ENCODE measurements at regions not wholly inside any gene's neighbourhood (a gene's known extent, or its start where the extent isn't known, plus 50 kb on each side); places are given as distances from the start of the nearest gene placed in this dataset.

DNA sequence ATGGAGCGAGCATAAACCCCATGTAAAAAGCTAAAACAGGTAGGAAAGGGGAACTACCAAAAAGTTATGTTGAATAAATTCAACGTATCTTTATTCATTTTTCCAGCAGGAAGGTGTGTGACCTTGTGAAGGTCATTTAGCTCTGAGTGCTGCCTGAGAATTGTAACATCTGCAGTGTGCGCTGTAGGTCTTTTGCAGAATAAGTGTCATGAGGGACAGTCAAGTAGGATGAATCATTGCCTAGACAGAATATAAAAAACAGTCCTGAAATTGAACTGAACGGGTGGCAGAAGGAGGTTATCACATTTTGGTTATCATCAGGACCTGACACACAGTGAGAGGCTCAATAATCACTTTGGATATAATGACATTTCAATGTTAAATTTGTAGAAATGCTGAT, 334.8 kb upstream of the NOVA1 start:
- no peak for ATAC-seq

DNA sequence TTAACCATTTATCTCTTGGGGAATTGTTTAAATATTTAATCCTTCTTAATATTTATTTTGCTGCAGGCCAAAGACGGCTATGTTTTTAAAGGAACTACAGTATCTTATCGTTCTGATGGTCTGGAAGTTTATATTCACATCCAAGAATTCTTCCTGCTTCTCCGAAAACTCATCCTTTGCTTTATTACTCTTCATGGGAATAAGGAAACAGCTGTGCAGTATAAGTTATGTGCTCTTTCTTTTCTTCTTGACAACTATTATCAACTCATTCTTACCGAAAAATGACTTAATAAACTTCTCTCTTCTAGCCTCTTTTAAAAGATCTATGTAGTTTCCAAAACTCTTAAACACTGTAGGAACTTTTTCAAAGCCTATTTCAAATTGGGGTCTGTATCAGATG, 335.6 kb upstream of the NOVA1 start:
- no peak for ATAC-seq

DNA sequence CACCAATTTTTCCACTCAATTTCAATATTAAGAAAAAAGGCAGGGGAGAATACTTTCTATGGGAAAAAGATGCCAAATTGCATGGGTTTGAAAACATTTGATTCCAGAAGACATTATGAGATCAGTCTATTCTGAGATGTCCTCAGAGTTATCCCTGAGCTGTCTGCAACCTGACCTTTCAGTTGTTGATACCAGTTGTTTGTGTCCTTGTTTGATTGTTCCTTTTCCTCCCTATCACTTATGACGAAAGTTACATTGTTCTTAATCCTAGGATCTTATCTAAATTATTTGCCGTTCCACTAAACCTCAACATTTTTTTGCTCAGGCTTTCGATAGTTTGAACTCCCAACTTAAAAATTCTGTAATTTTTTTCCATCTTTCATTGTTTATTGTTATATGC, 336.3 kb upstream of the NOVA1 start:
- ATAC-seq: no peak

DNA sequence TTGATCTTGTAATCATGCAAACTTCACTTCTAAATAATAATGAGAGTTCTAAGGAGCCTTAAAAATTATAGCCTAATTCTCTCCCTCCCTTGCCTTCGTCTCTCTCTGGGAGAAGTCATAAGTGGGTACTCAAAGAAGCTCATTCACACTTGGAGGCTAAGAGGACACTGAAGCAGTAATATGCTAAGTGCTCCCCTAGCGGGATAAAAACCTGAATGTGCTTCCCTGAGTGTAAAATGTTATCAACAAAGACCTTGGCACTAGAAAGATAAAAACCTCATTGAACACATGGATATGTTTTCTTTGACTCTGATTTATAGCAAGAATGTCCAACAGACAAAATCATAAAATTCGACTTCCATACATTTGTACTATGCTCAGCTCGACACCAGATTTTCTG, 337.9 kb upstream of the NOVA1 start:
- ATAC-seq: no peak

DNA sequence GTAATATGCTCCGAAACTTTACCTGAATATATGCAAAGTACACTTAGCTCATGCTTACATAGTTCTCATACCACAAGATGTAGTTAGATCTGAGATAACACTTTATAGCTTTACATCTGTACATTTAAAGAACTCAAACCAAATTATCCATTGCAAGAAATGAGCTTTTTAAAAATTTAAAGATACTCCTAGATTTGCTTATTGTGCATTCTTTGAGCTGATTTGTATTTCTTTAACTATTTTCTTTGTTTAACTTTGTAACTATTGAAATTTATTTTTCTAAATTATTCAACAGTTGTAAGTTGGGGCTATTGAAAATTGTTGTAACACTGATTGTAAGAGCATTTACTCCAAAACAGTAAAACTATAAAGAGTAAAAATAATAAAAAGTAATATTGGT, 340.2 kb upstream of the NOVA1 start:
- no peak for ATAC-seq

DNA sequence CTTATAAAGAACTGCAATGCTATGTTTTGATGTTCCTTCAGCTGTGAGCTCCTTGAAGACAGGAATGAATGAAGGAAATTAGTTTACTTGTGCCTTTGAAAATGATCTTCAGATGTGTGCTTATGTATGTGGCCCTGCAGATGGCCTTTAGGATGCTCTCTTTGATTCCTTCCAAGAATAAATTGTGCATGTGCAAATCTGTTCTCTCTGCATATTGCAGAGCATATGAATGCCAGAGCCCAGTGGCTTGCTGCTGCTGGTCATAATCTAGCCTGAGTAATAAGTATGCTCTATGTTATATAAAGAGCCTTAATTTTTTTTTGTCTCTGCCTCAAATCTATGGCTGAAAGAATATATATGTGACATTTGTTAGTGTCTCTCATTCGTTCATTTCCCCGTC, 341.9 kb upstream of the NOVA1 start:
- ATAC-seq: no peak

DNA sequence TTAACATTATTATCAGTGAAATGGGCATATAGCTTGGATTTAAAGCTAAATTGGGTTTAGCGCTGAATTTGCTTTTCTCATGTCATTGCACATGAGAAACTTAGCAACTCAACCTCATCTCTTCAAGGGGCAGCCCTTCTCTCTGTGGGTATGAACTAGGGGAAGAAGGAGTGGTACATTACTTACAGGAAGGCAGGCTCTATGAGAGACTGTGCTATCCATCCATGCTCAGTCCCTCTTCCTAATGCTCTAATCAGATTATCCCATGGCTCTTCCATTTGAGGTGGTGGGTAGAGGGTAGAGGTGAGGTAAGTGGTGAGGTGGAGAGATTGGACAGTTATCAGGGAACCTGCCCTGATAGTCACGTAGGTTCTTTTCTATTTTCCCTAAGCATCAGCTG, 343.7 kb upstream of the NOVA1 start:
- no peak for ATAC-seq

DNA sequence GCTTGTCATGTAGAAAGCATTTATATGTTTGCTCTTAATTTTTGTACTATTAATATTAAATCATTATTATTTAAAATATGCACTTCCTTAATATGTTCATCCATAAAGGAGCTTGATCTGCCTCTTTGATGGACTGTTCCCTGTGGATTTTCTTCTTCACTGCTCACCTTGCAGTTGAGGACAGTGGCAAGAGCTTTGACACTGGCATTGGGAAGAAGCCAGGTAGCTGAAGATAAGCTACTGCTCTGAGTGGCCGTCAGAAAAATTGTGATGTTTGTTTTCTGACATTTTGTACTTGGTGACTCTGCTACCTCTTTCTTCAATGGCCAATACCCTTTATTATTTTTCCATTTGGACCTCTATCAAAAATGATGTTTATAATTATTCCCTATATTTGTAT, 349.4 kb upstream of the NOVA1 start:
- ATAC-seq: no peak

DNA sequence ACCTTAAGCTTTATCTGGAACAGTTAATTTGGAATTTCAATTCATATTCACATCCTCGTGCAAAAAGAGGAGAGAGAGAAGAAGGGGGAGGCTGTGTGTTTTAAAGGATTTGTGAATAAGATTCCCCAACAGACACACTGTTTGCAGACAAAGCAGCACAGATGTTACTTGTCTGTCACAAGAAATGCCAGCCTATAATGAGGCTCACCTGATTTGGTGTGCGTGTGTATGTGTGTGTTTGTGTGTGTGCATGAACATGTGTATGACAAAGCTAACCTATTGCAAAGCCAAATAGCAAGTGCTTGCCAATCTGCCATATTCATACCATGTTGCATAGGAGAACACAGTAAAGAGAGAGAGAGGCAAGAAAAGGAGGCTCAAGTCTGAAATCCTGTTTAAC, 361.6 kb upstream of the NOVA1 start:
- no peak for ATAC-seq

DNA sequence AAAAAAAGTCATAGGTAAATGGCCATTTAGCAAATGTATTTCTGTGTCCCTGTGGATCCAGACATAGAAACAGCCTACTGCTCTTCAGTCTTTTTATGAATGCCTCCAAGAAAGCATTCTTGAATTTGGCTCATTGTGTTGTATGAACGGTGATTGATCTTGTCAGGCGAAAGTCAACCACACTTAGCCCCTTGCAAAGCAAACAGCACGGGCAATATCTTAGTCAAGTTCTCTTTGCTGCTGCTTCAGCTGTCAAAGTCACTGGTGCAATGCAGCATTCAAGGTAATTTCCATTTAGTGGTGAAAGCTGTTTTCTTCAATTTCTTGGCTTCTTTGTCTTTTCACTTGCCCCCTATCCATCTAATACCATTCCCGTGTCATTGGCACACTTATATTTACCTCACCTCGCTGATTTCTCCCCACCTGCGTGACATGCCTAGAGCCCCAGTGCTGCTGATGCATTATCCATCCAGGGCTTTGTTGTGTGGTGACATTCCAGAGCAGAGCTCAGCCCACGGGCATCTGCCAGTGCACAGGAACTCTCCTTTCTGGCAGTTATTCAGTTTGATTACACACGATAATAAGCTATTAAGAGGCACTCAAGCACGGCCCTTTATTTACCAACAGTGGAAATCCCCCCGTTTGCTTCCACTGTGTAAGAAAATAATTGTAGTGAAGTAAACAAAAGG, 362.3 kb upstream of the NOVA1 start:
- ATAC-seq: no peak

DNA sequence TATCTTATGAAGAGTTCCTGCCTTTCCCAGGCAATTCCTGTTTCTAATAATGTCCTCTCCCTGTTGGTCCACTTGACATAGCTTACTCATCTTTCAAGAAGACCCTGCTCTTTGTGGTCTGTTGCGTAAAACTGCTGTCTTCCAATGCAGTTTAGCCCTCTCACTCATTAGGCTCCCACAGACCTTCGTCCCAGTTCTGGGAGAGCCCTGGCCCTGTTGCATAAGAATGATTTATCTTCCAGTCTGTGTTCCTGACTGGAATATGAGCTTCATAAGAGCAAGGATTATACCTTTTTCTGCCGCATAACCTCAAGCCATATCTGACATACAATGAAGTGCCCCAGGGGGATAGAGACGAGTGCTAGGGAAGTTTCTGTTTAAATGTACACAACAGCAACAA, 365.9 kb upstream of the NOVA1 start:
- no peak for ATAC-seq

DNA sequence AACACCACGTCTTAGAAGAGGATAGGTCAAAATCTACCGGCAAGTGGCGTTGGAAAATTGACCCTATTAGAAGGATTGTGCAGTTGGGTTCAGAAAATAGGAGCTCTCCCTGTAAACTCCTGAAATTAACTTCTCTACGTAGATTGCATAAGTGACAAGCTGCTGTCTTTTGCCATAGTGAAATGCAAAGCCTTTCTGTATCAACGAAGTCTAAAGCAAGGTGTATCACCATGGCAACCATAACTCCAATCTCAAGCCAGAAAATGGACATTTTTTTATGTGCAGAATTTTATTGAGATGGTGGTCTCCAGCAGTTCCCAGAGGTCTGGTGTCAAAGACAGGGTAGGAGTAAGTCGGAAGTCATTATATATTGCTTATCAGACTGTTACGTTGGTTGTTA, 367.7 kb upstream of the NOVA1 start:
- ATAC-seq: no peak

DNA sequence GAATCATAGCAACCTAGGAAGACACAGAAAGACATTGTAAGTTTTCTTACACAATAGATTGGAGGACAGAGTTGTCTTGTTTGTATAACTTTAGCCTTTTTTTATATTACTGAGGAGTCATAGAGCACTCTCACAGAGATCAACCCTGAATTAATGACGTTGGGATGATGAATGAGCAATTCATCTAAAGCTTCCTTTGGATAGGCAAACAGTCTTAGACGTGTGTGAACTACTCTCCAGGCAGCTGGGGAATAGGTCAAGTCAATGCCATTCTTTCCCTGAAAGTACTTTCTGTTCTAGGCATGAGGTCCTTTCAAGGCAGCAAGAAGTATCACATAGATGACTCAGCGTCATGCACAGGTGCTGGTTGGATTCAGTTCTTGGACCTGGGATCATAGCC, 369.1 kb upstream of the NOVA1 start:
- ATAC-seq: peak; percentile 97

DNA sequence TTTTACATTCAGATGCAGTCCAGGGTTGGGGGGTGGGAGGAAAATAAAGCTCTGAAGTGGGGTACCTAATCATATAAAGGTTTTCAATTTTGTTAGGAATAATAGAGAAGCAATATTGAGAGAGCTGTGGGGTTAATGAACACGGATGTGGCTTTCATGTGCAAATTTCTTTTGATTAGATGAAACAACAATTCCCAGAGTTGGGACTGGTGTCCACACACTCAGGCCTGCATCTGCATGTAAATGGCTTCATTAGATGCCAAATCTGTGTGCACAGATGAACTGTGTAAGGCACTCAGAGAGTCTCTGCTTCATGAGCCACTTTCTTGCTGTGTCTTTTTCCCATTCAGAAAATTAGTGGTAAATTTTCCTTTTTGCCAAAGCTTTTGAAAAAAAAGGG, 377.1 kb upstream of the NOVA1 start:
- ATAC-seq: no peak

DNA sequence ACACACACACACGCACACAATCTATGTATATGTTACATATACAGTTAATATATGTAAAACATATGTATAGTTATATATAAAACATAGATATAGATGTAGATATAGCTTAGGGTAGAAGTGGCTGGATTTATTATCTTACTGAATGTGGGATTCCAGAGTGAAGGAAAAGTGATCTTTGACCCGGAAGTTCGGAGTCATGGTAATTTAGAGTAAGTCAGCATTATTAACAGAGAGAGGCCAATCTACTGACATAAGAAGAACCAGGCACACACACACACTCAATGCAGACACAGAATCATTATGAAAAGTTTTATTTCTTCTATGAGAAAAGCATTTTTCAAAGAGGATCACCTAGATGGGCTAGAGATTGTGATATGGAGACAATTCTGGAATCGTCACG, 384.2 kb upstream of the NOVA1 start:
- no peak for ATAC-seq

DNA sequence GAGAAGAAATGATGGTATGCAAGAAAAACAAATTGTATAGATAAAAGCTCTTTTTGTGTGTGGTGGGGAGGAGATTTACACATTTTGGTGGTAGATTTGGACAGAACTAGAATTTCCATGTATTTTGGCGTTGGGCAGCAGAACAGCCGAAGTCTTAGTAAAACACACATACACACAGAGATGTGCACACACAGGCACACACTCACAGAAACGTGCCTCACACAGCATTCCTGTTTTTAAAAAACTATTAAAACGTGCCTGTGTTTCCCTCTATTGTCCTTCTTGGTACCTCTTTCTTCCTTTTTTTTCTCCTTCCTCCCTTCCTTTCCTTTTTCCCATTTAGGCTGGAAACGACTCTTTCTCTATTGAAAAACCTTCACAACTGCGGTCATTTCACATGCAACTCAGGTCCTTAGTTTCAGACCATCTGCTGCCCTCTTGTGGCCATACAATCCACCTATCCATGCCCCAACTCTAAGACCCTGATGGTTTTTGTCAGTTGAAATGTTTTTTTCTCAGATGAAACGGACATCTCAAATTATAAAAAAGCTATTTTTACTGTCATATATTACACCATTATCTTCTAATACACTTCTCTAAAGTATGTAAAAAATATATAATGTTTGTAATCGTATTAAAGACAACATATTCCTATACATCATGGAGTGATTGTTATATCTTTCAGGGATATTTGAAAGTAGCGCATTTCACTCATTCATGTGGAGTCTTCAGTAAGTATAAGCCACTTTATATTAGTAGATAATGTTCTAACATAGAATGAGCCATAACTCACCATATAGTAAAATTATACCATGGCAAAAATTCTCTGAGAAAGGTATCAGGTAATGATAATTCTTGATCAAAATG, 386.7 kb upstream of the NOVA1 start:
- ATAC-seq: peak; percentile 42

DNA sequence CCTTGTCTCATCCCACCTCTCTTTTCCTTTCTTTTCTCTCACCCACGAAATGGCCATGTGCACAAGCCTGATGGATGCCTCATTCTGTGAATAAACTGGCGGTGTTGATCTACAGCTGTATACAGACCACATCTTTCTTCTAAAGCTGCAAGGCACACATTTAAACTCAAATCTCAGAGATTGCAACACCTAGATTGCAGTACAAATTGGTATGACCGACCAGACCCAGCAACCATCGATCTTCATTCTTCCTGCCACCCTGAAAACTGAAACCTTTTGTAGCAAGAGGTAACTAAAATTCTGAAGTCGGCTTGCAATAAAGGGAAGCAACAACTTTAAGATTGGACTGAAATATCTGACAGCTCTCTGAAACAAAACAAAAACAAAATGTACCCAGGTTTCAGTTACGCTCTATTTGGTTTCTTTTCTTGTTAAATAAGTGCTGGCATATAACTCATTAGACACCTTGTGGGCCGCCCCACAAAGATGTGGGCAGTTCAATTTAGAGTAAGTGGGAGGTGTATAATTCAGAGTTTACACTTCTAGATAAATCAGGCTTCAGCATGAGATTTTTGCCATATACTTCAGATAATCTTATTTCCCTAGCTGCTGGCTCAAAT, 390.0 kb upstream of the NOVA1 start:
- ATAC-seq: no peak

DNA sequence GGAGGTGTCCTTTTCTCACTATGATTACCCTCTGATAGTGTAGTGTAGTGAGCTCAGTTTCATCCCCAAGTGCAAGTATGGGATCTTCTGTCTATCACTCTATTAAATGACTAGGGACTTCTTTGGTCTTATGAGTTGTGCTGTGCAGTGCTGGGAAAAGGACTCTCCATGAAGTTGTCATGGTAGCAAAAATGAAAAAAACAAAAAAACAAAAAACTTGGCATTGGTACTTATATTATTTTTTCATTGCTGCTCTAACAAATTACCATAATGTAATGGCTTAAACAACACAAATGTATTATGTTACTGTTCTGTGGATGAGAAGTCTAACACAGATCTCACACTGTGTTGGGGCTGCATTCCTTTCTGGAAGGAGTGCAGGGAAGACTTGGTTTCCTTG, 393.1 kb upstream of the NOVA1 start:
- ATAC-seq: no peak

DNA sequence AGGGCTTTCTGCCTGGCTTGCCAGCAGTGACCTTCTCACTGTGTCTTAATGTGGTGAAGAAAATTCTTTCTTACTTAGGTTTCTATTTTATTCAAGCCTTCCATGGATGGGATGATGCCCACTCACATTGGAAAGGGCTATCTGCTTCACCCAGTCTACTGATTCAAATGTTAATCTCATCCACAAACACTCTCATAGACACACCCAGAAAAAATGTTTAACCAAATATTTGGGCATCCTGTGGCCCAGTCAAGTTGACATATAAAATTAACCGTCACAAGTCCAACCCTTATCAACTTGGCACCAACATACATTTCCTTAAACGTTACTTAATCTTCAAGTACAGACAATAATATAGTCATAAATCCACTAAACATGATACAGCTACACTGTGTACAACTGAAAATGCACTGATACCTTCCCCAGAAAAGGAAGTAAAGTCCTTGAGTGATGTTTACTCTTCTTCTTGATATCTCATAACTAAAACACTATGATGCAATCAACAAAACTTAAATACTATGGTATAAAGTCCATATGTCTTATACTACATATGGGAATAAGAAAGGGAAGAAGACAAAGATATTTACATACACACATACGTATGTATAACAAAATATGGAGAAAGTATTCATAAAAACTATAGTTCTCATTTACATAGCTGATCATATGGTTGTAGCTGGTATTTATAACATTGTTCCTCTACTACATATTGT, 394.7 kb upstream of the NOVA1 start:
- ATAC-seq: no peak

DNA sequence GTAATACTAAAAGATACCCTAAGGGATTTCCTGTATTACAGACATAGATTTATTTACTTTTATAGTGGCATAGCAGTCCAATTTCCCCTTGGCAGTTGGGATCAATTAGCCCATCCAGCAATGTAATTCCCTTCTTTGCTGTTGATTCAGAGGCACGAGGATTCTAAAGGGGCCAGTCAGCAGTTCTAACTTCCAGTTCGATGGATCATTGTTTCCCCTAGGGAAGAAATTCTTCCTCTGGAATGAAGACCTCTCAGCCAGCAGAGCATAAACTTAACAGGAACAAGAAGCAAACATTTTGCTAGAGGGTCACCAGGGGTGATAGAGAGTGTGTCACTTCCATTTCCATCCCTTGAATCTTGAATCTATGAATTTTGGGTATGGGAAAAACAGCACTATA, 395.7 kb upstream of the NOVA1 start:
- no peak for ATAC-seq

DNA sequence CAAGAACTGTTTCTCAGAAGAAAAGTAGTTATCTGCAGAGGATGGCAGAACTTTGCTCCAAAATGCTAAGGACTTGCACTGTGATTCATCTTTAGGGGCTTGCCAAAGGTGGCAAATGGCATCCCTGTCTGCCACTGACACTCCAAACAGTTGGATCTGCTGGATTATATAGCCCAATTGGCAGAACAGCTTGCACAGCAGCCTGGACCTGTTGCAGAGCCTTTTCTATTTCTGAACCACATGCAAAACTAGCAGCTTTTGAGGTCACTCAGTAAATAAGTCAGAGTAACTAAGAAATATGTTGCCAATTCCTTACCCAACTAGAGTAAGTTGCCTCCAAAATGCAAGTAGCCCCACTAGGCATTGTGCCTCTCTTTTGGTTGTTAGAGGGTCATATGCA, 397.5 kb upstream of the NOVA1 start:
- no peak for ATAC-seq

DNA sequence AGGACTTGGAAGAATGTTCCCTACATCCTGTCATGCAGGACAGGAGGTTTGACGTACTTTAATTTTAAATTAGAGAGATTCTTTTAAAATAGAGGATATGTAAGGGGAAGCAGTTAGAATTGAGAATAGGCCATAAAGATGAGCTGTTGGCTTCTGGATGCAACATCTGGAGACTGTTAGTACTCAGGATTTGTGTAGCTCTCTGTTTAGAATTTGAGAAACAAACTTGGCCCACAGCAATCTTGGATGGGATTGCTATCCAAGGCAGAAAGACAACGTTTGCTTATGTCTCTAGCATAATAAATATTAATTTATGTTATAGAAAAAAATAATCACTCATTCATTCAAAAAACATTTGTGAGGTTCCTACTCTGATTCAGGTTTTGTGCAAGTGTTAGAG, 398.4 kb upstream of the NOVA1 start:
- no peak for ATAC-seq

DNA sequence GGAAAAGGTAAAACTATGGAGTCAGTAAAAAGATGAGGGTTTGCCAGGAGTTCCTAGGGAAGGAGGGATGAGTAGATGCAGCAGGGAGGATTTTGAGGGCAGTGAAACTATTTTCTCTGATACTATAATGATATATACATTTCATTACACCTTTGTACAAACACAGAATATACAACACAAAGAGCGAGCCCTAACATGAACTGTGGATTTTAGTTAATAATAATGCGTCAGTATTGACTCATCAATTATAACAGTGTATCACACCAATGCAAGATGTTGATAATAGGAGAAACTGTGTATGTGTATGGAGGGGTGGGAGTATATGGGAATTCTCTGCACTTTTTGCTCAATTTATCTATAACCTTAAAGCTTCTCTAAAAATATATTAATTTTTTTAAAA, 404.3 kb upstream of the NOVA1 start:
- peak; percentile 48 for ATAC-seq

Data from esophagus mucosa (tissue), 1 donor.